DMS 273 treated with DMSO at 0.1 percent for 48 hours (cell line): ENCODE measurements at regions not wholly inside any gene's neighbourhood (a gene's known extent, or its start where the extent isn't known, plus 50 kb on each side); places are given as distances from the start of the nearest gene placed in this dataset.

Experiments used
- DNase-seq: peaks from one replicate; lab custom pipeline; 2025; lab: John Stamatoyannopoulos, UW

DNA sequence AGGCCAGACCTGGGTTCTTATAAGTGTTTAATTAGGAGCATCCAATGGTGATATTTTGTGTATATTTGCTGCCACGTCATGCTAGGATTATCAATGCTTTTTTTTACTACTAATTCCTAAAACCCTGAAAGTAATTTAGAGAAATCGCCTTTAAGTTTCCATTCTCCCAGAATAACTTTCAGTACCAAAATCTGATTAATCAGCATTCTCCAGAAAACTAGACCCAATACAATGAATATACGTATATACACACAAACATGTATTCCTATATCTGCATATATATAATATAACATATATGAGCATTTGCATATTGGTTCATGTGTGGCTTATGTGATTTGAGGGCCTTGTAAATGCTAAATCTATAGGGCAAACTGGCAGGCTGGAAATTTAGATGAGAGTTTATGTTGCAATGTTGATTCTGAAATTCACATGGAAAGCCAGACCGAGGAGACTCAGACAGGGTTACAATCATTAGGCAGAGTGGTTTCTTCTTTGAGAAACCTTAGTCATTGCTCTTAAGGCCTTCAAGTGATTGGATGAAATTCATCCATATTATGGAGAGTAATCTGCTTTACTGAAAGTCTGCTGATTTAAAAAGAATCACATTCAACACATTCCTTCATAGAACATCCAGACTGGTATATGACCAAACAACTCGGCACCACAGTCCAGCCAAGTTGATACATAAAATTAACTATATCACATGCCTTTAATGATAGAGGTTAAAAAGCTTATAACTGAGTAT lies 65.9 kb upstream of the RGPD4 start:
- no peak for DNase-seq

DNA sequence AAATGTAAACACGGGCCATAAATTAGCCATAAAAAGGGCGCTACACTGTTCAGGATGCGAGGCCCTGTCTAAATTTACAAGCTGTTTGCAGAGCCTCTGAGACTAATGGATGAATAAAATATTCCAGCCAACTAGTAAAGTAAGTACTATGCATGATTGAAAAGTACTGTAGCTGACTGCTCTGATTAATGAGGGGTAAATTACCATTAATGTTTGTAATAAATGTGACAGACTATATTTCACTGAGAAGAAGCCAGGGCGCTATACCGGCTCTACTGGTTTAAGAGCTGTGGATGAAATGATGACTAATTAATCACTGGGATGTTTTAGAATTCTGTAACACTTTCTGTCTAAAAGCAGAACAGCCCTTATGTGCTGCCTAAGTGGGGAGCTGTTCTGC lies 54.3 kb upstream of the RGPD4 start:
- no peak for DNase-seq

- DNase-seq = no peak
Measured at GRCh38 chr2:107775211-107775610, 51.5 kb upstream of the RGPD4 start.

DNA sequence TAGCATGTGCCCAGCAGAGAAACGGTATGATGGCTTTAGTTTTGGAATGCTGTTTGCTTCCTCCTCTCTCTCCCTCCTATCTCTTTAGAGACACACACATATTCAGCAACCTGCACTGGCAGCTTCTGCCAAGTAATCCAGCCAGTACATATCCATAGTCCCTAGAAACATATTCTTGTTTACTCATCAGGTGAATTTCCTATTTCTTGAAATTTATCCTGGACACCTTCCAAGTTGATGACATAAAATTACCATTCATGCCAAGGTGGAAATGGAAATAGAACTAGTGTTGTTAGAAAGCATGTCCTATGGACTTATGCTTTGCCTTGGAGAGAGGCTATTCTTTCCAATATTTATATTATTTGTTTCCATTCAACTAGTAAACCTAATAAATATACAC lies 50.9 kb upstream of the RGPD4 start:
- no peak for DNase-seq

DNA sequence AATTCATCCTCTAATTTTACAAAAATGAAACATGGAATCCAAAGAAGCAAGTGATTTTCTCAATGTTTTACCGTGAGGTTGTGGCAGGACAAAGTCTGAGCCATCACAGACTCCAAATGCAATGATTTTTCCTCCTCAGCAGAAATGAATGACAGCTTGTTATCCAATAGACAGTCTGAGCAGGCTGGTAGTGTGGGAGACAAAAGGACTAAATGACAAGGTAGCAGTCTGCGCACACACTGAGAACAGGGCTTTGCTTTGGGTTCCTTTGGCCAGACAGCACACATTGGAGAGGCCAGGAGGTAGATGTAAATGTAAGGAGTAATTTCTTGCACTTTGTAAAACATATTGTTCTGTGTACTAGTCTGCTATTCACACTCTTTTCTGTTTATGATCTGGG lies 50.3 kb upstream of the RGPD4 start:
- no peak for DNase-seq
